ENCODE measurements at regions not wholly inside any gene's neighbourhood (a gene's known extent, or its start where the extent isn't known, plus 50 kb on each side); places are given as distances from the start of the nearest gene placed in this dataset.

- TF ChIP-seq CTCF (IDR thresholded peaks at IDR 0.05) (no peak), EZH2 (IDR thresholded peaks at IDR 0.05) (no peak)
These were observed 155.6 kb upstream of the TAS2R1 start for GRCh38 chr5:9785751-9786150.

Data from neural progenitor cell (in vitro differentiated cells).